Brain pericyte (primary cell): ENCODE measurements at regions not wholly inside any gene's neighbourhood (a gene's known extent, or its start where the extent isn't known, plus 50 kb on each side); places are given as distances from the start of the nearest gene placed in this dataset.
"Not testable (repeated sequence)": the region's sequence is repeated elsewhere in the genome, so short reads cannot be mapped to it uniquely, and the experiment has no call there.

Experiments
- DNase-seq: peaks from one replicate; pipeline ENCODE4 v3.0.0-alpha.2; 2012; ENCODE audit warnings: low read depth, low spot score

- DNase-seq, result no peak
These were observed 60.8 kb upstream of the NAMPT start for GRCh38 chr7:106345421-106346166.

DNA sequence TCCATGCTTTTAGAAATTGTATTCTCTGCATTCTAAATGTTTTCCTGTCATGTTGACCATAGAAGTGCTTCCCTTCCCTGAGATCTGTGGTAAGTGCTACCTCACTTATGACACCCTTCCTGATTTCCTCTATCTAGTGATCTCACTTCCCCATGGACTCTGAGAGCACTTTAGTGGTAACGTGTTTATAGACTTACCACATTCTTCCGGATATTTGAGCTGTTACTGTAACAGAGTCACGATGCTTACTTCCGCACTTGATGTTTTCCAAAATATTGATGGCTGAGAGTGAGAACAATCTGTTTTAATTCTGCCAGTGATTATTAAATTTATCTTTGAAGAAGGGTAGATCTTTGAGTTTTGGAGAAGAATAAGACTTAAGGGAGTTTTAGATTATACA lies 60.1 kb upstream of the NAMPT start:
- DNase-seq, result no peak

GRCh38 chr7:106344211-106344610 lies 59.4 kb upstream of the NAMPT start:
- no peak for DNase-seq

- DNase-seq, result not testable (repeated sequence)
These were observed 57.3 kb upstream of the NAMPT start for GRCh38 chr7:106342049-106342448.

DNA sequence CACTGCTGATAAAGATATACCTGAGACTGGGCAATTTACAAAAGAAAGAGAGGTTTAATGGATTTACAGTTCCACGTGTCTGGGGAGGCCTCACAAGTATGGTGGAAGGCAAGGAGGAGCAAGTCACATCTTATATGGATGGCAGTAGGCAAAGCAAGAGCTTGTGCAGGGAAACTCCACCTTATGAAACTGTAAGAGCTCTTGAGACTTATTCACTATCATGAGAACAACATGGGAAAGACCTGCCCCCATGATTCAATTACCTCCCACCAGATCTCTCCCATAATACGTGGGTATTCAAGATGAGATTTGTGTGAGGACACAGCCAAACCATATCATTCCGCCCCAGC lies 55.4 kb upstream of the NAMPT start:
- DNase-seq, result not testable (repeated sequence)

- no peak for DNase-seq
These were observed 54.9 kb upstream of the NAMPT start for GRCh38 chr7:106339513-106340246.

GRCh38 chr7:106337754-106338153 lies 53.0 kb upstream of the NAMPT start:
- no peak for DNase-seq

DNA sequence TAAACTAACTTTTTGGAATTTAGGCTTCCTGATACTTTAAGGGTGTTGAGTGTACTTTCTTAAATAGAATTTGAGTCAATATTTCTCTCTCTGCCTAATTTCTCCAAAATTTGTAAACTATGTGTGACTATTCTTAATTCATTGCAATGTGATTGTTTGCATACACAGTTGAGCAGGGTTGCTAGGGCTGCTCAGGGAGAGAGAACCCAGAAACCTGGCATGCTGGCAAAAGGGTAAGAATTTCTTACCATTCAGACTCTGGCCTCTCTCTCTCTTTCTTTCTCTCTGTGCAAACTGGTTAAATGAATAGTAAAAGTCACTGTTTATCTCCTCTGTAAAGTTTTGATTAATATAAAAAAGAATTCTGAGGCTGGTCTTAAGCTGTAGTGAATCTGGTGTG lies 51.0 kb upstream of the NAMPT start:
- no peak for DNase-seq
